H1 (cell line): ENCODE measurements at regions not wholly inside any gene's neighbourhood (a gene's known extent, or its start where the extent isn't known, plus 50 kb on each side); places are given as distances from the start of the nearest gene placed in this dataset.

Source experiments
- BACH1 ChIP-seq: IDR thresholded peaks from 2 replicates; pipeline ENCODE4 v1.6.1; 2012; ENCODE audit warnings: low read length, improper control_type of control experiment
- RNF2 ChIP-seq: fragments of 200-900, 300-1000 bp; sonication (generic); IDR thresholded peaks from 2 replicates; pipeline ENCODE4 v1.7.1; 2016; ENCODE audit warnings: borderline replicate concordance, low read depth, mild to moderate bottlenecking, antibody characterized with exemption, low read length; ENCODE audit not compliant: poor library complexity, severe bottlenecking; ENCODE audit errors: missing control alignments
- SP4 ChIP-seq: IDR thresholded peaks from 2 replicates; pipeline ENCODE4 v1.6.1; 2012; ENCODE audit warnings: low read length, inconsistent platforms
- TF ChIP-seq, protein P1 (sequence below): fragments of 300-600 bp; sonication (generic); IDR thresholded peaks from 2 replicates; pipeline ENCODE4 v1.7.1; 2012; ENCODE audit warnings: low read length, moderate library complexity, mild to moderate bottlenecking, inconsistent platforms; ENCODE audit not compliant: insufficient replicate concordance

DNA sequence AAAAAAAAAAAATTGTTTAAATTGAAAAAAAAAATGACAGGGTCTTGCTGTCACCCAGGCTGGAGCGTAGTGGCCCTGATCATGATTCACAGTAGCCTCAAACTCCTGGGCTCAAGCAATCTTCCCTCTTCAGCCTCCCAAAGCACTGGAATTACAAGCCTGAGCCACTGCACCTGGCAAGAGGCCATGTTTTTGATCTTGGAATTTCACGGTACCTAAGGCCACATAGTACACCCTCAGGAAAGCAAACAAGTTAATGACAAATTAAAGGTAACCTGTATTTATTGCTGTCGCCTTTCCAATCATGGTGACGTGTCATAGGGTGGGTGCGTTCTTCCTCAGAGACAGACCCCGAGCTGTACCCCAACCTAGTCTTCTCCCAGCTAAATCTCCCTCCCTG lies 79.2 kb downstream of the LINC00237 start (continued):
- TF ChIP-seq, protein P1, sequence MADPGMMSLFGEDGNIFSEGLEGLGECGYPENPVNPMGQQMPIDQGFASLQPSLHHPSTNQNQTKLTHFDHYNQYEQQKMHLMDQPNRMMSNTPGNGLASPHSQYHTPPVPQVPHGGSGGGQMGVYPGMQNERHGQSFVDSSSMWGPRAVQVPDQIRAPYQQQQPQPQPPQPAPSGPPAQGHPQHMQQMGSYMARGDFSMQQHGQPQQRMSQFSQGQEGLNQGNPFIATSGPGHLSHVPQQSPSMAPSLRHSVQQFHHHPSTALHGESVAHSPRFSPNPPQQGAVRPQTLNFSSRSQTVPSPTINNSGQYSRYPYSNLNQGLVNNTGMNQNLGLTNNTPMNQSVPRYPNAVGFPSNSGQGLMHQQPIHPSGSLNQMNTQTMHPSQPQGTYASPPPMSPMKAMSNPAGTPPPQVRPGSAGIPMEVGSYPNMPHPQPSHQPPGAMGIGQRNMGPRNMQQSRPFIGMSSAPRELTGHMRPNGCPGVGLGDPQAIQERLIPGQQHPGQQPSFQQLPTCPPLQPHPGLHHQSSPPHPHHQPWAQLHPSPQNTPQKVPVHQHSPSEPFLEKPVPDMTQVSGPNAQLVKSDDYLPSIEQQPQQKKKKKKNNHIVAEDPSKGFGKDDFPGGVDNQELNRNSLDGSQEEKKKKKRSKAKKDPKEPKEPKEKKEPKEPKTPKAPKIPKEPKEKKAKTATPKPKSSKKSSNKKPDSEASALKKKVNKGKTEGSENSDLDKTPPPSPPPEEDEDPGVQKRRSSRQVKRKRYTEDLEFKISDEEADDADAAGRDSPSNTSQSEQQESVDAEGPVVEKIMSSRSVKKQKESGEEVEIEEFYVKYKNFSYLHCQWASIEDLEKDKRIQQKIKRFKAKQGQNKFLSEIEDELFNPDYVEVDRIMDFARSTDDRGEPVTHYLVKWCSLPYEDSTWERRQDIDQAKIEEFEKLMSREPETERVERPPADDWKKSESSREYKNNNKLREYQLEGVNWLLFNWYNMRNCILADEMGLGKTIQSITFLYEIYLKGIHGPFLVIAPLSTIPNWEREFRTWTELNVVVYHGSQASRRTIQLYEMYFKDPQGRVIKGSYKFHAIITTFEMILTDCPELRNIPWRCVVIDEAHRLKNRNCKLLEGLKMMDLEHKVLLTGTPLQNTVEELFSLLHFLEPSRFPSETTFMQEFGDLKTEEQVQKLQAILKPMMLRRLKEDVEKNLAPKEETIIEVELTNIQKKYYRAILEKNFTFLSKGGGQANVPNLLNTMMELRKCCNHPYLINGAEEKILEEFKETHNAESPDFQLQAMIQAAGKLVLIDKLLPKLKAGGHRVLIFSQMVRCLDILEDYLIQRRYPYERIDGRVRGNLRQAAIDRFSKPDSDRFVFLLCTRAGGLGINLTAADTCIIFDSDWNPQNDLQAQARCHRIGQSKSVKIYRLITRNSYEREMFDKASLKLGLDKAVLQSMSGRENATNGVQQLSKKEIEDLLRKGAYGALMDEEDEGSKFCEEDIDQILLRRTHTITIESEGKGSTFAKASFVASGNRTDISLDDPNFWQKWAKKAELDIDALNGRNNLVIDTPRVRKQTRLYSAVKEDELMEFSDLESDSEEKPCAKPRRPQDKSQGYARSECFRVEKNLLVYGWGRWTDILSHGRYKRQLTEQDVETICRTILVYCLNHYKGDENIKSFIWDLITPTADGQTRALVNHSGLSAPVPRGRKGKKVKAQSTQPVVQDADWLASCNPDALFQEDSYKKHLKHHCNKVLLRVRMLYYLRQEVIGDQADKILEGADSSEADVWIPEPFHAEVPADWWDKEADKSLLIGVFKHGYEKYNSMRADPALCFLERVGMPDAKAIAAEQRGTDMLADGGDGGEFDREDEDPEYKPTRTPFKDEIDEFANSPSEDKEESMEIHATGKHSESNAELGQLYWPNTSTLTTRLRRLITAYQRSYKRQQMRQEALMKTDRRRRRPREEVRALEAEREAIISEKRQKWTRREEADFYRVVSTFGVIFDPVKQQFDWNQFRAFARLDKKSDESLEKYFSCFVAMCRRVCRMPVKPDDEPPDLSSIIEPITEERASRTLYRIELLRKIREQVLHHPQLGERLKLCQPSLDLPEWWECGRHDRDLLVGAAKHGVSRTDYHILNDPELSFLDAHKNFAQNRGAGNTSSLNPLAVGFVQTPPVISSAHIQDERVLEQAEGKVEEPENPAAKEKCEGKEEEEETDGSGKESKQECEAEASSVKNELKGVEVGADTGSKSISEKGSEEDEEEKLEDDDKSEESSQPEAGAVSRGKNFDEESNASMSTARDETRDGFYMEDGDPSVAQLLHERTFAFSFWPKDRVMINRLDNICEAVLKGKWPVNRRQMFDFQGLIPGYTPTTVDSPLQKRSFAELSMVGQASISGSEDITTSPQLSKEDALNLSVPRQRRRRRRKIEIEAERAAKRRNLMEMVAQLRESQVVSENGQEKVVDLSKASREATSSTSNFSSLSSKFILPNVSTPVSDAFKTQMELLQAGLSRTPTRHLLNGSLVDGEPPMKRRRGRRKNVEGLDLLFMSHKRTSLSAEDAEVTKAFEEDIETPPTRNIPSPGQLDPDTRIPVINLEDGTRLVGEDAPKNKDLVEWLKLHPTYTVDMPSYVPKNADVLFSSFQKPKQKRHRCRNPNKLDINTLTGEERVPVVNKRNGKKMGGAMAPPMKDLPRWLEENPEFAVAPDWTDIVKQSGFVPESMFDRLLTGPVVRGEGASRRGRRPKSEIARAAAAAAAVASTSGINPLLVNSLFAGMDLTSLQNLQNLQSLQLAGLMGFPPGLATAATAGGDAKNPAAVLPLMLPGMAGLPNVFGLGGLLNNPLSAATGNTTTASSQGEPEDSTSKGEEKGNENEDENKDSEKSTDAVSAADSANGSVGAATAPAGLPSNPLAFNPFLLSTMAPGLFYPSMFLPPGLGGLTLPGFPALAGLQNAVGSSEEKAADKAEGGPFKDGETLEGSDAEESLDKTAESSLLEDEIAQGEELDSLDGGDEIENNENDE, result no peak
- TF ChIP-seq SP4 (no peak), RNF2 (no peak), BACH1 (no peak)
